ENCODE measurements at regions not wholly inside any gene's neighbourhood (a gene's known extent, or its start where the extent isn't known, plus 50 kb on each side); places are given as distances from the start of the nearest gene placed in this dataset.
A peak's percentile ranks its signal among the peaks of the same experiment; 100 is the strongest.
"Not testable (repeated sequence)": the region's sequence is repeated elsewhere in the genome, so short reads cannot be mapped to it uniquely, and the experiment has no call there.

- not testable (repeated sequence) for DNase-seq
These were observed 2327.3 kb upstream of the TPTE start for GRCh38 chr21:8194042-8194441.

- DNase-seq = not testable (repeated sequence)
These were observed 2323.9 kb upstream of the TPTE start for GRCh38 chr21:8197377-8198027.

GRCh38 chr21:8205094-8205891 is 2316.1 kb upstream of the TPTE start:
- not testable (repeated sequence) for DNase-seq

DNA sequence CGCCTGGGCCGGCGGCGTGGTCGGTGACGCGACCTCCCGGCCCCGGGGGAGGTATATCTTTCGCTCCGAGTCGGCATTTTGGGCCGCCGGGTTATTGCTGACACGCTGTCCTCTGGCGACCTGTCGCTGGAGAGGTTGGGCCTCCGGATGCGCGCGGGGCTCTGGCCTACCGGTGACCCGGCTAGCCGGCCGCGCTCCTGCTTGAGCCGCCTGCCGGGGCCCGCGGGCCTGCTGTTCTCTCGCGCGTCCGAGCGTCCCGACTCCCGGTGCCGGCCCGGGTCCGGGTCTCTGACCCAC is 2315.5 kb upstream of the TPTE start:
- not testable (repeated sequence) for DNase-seq

GRCh38 chr21:8212986-8213550 is 2308.3 kb upstream of the TPTE start:
- peak; percentile 64 for DNase-seq

- not testable (repeated sequence) for DNase-seq
These were observed 2306.8 kb upstream of the TPTE start for GRCh38 chr21:8214539-8214938.

GRCh38 chr21:8229366-8230150 is 2291.8 kb upstream of the TPTE start:
- DNase-seq = not testable (repeated sequence)

- not testable (repeated sequence) for DNase-seq
These were observed 2290.1 kb upstream of the TPTE start for GRCh38 chr21:8231252-8231651.

DNA sequence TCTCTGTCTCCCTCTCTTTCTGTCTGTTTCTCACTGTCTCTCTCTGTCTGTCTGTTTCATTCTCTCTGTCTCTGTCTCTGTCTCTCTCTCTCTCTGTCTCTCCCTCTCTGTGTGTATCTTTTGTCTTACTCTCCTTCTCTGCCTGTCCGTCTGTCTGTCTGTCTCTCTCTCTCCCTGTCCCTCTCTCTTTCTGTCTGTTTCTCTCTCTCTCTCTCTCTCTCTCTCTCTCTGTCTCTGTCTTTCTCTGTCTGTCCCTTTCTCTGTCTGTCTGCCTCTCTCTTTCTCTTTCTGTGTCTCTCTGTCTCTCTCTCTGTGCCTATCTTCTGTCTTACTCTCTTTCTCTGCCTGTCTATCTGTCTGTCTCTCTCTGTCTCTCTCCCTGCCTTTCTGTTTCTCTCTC is 2288.4 kb upstream of the TPTE start:
- DNase-seq = not testable (repeated sequence)

- not testable (repeated sequence) for DNase-seq
These were observed 2287.3 kb upstream of the TPTE start for GRCh38 chr21:8234059-8234458.

DNA sequence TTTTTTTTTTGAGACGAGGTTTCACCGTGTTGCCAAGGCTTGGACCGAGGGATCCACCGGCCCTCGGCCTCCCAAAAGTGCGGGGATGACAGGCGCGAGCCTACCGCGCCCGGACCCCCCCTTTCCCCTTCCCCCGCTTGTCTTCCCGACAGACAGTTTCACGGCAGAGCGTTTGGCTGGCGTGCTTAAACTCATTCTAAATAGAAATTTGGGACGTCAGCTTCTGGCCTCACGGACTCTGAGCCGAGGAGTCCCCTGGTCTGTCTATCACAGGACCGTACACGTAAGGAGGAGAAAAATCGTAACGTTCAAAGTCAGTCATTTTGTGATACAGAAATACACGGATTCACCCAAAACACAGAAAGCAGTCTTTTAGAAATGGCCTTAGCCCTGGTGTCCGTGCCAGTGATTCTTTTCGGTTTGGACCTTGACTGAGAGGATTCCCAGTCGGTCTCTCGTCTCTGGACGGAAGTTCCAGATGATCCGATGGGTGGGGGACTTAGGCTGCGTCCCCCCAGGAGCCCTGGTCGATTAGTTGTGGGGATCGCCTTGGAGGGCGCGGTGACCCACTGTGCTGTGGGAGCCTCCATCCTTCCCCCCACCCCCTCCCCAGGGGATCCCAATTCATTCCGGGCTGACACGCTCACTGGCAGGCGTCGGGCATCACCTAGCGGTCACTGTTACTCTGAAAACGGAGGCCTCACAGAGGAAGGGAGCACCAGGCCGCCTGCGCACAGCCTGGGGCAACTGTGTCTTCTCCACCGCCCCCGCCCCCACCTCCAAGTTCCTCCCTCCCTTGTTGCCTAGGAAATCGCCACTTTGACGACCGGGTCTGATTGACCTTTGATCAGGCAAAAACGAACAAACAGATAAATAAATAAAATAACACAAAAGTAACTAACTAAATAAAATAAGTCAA is 2276.4 kb upstream of the TPTE start:
- not testable (repeated sequence) for DNase-seq

GRCh38 chr21:8245642-8246402 is 2275.6 kb upstream of the TPTE start:
- not testable (repeated sequence) for DNase-seq

DNA sequence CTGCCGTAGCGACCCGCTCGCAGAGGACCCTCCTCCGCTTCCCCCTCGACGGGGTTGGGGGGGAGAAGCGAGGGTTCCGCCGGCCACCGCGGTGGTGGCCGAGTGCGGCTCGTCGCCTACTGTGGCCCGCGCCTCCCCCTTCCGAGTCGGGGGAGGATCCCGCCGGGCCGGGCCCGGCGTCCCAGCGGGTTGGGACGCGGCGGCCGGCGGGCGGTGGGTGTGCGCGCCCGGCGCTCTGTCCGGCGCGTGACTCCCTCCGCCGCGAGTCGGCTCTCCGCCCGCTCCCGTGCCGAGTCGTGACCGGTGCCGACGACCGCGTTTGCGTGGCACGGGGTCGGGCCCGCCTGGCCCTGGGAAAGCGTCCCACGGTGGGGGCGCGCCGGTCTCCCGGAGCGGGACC is 2269.7 kb upstream of the TPTE start:
- DNase-seq = not testable (repeated sequence)

GRCh38 chr21:8255094-8255493 is 2266.3 kb upstream of the TPTE start:
- DNase-seq = peak; percentile 26

DNA sequence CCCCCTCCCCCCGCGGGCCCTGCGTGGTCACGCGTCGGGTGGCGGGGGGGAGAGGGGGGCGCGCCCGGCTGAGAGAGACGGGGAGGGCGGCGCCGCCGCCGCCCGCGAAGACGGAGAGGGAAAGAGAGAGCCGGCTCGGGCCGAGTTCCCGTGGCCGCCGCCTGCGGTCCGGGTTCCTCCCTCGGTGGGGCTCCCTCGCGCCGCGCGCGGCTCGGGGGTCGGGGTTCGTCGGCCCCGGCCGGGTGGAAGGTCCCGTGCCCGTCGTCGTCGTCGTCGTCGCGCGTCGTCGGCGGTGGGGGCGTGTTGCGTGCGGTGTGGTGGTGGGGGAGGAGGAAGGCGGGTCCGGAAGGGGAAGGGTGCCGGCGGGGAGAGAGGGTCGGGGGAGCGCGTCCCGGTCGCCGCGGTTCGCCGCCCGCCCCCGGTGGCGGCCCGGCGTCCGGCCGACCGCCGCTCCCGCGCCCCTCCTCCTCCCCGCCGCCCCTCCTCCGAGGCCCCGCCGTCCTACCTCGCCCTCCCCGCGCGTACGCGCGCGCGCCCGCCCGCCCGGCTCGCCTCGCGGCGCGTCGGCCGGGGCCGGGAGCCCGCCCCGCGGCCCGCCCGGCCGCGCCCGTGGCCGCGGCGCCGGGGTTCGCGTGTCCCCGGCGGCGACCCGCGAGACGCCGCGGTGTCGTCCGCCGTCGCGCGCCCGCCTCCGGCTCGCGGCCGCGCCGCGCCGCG is 2264.1 kb upstream of the TPTE start:
- peak; percentile 13 for DNase-seq

- not testable (repeated sequence) for DNase-seq
These were observed 2261.2 kb upstream of the TPTE start for GRCh38 chr21:8260065-8260627.

All from CD4-positive, alpha-beta T cell treated with Interleukin-21 for 1 hour (primary cell).